Stimulated activated memory B cell treated with anti-CD40 and anti-IgM and Interleukin-4, amounts not matched to agents 10 μg/mL and 1 μg/mL and 100 μg/mL, for 72 hours (primary cell): ENCODE measurements at regions not wholly inside any gene's neighbourhood (a gene's known extent, or its start where the extent isn't known, plus 50 kb on each side); places are given as distances from the start of the nearest gene placed in this dataset.
A peak's percentile ranks its signal among the peaks of the same experiment; 100 is the strongest.
"Not testable (repeated sequence)": the region's sequence is repeated elsewhere in the genome, so short reads cannot be mapped to it uniquely, and the experiment has no call there.

Source experiments
- ATAC-seq: fragments of 150-1000 bp; cut with Tn5 transposase; 2 replicates; pipeline ENCODE4 v1.10.0; 2021
- H3K27ac Mint-ChIP-seq: one replicate; pipeline ENCODE4 v1.8.0; 2022; ENCODE audit warnings: mild to moderate bottlenecking, mixed read lengths
- H3K27me3 Mint-ChIP-seq: one replicate; pipeline ENCODE4 v1.8.0; 2022; ENCODE audit warnings: mixed read lengths
- H3K36me3 Mint-ChIP-seq: one replicate; pipeline ENCODE4 v1.8.0; 2022; ENCODE audit warnings: mixed read lengths
- H3K4me1 Mint-ChIP-seq: one replicate; pipeline ENCODE4 v1.8.0; 2022; ENCODE audit warnings: mixed read lengths
- H3K4me3 Mint-ChIP-seq: one replicate; pipeline ENCODE4 v1.8.0; 2022; ENCODE audit warnings: mild to moderate bottlenecking, moderate library complexity, mixed read lengths
- H3K9me3 Mint-ChIP-seq: one replicate; pipeline ENCODE4 v1.8.0; 2022; ENCODE audit warnings: mixed read lengths

DNA sequence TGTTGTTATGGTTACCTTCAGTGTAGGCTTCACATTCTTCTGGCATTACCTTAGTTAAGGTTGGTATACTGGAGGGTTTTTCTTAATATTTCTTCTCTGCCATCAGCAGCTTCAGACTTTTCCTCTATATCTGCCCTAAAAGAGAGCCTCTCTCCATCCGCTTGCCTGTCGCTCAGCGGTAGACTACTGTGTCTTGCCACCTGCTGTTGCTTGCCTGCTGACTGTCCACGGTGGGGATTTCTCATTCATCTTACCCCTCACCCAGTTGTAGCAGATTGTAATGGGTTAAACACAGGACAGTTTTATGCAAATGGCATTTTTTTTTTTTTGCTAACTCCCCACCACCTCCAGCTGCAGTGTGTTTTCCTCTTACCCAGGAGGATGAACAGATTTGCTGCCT is 577.2 kb downstream of the SLITRK5 start:
- Mint-ChIP-seq H3K4me3 (no peak overlapping the region), H3K4me1 (no peaks in the 10 kb centered on the region), H3K27me3 (no peaks in the 10 kb centered on the region), H3K36me3 (no peaks in the 10 kb centered on the region), H3K27ac (no peak overlapping the region), H3K9me3 (peaks cover 3% of the 10 kb centered on the region)
- ATAC-seq = no peak

DNA sequence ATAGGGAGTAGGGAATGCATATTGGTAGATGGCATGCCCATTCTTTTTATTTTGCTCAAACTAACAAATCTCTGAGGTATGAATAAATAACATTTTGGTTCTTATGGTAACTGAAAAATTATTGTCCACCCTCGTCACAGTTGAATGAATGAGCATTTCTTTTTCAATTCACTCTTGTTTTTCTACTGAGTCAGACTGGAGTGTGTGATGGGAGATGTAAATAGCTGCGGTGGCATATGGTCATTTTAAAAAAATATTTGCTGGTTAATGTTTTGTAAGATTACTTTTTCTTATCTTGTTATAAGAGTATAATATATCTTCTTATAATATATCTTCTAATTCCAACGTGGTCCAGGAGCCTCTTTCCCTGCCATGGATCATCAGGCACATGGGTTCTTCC is 586.5 kb downstream of the SLITRK5 start:
- ATAC-seq = no peak
- Mint-ChIP-seq H3K36me3 (no peaks in the 10 kb centered on the region), H3K4me3 (no peak overlapping the region), H3K27me3 (no peaks in the 10 kb centered on the region), H3K27ac (no peak overlapping the region), H3K9me3 (no peaks in the 10 kb centered on the region), H3K4me1 (no peaks in the 10 kb centered on the region)

DNA sequence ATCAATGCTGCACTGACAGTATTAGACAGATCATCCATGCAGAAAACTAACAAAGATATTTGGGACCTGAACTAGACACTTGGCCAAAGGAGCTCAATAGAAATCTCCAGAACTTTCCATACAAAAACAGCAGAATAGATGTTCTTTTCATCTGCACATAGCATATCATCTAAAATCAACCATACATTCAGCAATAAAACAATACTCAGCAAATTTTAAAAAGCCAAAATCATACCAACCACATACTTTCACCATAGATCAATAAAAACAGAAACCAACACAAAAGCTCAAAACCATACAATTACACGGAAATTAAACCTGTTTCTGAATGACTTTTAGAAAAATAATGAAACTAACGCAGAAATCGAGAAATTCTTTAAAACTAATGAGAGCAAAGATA is 592.6 kb downstream of the SLITRK5 start:
- no peak overlapping the region for H3K27ac Mint-ChIP-seq
- no peaks in the 10 kb centered on the region for H3K36me3 Mint-ChIP-seq
- H3K4me1 Mint-ChIP-seq = no peaks in the 10 kb centered on the region
- no peak overlapping the region for H3K4me3 Mint-ChIP-seq
- no peak for ATAC-seq
- no peaks in the 10 kb centered on the region for H3K27me3 Mint-ChIP-seq
- no peaks in the 10 kb centered on the region for H3K9me3 Mint-ChIP-seq

DNA sequence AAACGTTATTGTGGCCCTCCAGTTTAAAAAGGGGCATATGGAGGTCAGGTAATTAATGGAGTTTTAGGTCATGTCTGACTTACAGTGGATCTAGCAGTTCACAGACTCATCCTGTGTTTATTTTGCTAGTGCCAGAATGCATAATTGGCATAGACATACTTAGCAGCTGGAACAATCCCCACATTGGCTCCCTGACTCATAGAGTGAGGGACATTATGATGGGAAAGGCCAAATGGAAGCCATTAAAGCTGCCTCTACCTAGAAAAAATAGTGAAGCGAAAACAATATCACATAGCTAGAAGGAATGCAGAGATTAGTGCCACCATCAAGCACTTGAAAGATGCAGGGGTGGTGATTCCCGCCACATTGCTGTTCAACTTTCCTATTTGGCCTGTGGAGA is 610.7 kb downstream of the SLITRK5 start:
- H3K9me3 Mint-ChIP-seq = peaks cover 8% of the 10 kb centered on the region
- no peak for ATAC-seq
- no peaks in the 10 kb centered on the region for H3K4me1 Mint-ChIP-seq
- H3K4me3 Mint-ChIP-seq = no peak overlapping the region
- no peak overlapping the region for H3K27ac Mint-ChIP-seq
- no peaks in the 10 kb centered on the region for H3K36me3 Mint-ChIP-seq
- no peaks in the 10 kb centered on the region for H3K27me3 Mint-ChIP-seq

DNA sequence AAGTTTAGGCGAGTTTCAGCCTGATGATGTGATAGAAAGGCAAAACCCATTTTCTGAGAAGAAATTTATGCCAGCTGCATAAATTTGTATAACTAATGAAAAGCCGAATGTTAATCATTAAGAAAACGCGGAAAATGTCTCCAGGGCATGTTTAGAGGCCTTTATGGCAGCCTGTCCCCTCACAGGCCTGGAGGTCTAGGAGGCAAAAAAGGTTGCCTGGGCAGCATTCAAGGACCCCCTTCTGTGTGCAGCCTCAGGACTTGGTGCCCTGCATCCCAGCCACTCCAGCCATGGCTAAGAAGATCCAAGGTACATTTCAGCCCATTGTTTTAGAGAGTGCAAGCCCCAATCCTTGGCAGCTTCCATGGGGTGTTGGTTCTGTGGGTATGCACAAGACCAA is 614.2 kb downstream of the SLITRK5 start:
- no peaks in the 10 kb centered on the region for H3K4me1 Mint-ChIP-seq
- ATAC-seq = no peak
- H3K27ac Mint-ChIP-seq = no peak overlapping the region
- no peak overlapping the region for H3K4me3 Mint-ChIP-seq
- H3K36me3 Mint-ChIP-seq = no peaks in the 10 kb centered on the region
- H3K27me3 Mint-ChIP-seq = no peaks in the 10 kb centered on the region
- peaks cover 11% of the 10 kb centered on the region for H3K9me3 Mint-ChIP-seq

DNA sequence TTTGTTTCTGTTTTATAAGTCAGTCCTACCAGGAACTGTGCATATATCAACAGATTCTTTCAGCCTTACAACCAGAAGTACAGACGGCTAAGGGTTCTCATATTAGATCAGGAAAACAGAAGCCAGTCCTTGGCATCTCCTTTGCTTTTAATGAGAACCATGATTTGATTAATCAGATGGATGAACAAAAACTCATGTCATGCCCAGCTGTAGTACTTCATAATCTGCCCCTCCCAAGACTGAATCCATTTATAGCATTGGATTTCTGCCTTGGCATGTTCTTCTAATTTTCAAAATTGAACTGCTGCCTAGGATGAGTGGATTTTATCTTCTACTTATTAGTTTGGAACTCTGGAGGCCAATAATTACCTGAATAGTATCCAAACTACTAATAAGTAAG is 617.2 kb downstream of the SLITRK5 start:
- Mint-ChIP-seq H3K27me3 (no peaks in the 10 kb centered on the region), H3K4me3 (no peak overlapping the region), H3K36me3 (no peaks in the 10 kb centered on the region), H3K4me1 (no peaks in the 10 kb centered on the region), H3K9me3 (peaks cover 7% of the 10 kb centered on the region), H3K27ac (no peak overlapping the region)
- no peak for ATAC-seq

DNA sequence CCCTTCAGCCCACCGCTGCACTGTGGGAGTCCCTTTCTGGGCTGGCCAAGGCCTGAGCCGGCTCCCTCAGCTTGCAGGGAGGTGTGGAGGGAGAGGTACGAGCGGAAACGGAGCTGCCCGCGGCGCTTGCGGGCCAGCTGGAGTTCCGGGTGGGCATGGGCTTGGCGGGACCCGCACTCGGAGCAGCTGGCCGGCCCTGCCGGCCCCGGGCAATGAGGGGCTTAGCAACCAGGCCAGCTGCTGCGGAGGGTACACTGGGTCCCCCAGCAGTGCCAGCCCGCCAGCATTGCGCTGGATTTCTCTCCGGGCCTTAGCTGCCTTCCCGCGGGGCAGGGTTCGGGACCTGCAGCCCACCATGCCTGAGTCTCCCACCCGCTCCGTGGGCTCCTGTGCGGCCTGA is 620.6 kb downstream of the SLITRK5 start:
- H3K4me1 Mint-ChIP-seq, H3K27ac Mint-ChIP-seq, H3K9me3 Mint-ChIP-seq, ATAC-seq, H3K36me3 Mint-ChIP-seq, H3K27me3 Mint-ChIP-seq, H3K4me3 Mint-ChIP-seq: not testable (repeated sequence)

DNA sequence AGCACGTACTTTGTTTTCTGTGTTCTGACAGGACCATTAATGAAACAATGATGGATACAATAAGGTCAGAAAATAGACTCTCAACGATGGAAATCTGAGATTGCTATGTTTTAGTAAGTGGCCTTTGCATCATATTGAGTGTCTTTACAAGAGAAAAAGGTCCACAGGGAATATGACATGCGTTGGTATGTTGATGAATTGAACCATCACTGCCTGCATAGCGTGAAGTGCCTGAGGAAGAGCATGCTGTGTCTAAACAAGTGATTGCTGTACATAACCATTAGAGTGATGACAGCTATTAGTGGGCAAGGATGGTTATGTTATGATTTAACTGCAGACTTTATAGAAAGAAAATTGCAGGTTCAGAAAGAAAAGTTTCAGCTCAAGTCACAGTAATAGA is 623.2 kb downstream of the SLITRK5 start:
- Mint-ChIP-seq H3K27me3 (no peaks in the 10 kb centered on the region), H3K4me1 (no peaks in the 10 kb centered on the region), H3K9me3 (peaks cover 6% of the 10 kb centered on the region), H3K36me3 (no peaks in the 10 kb centered on the region), H3K4me3 (no peak overlapping the region), H3K27ac (no peak overlapping the region)
- no peak for ATAC-seq

DNA sequence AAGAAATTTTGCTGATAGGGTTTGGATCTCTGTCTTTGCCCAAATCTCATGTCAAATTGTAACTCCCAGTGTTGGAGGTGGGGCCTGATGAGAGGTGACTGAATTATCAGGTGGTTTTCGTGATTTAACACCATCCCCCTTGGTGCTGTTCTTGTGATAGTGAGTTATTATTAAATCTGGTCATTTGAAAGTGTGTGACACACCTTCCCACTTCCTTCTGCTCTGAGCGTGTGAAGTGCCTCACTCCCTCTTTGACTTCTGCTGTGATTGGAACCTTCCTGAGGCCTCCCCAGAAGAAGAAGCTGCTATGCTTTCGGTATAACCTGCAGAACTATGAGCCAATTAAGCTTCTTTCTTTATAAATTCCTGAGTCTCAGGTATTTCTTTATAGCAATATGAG is 632.0 kb downstream of the SLITRK5 start:
- no peaks in the 10 kb centered on the region for H3K36me3 Mint-ChIP-seq
- H3K4me1 Mint-ChIP-seq = no peaks in the 10 kb centered on the region
- H3K4me3 Mint-ChIP-seq = no peak overlapping the region
- peaks cover 11% of the 10 kb centered on the region for H3K9me3 Mint-ChIP-seq
- ATAC-seq = no peak
- H3K27ac Mint-ChIP-seq = no peak overlapping the region
- H3K27me3 Mint-ChIP-seq = no peaks in the 10 kb centered on the region

DNA sequence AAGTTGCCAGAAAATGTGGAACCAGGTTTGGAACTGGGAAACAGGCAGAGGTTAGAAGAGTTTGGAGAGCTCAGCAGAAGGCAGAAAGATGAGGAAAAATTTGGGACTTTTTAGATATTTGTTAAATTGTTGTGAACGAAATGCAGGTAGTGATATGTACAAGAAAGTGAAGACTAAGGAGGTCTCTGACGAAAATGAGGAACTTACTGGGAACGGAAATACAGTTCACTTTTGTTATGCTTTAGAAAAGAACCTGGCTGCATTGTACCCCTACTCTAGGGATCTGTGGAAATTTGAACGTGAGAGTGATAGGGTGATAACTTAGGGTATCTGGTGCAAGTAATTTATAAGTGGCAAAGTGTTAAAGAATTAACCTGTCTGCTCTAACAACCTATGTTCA is 632.4 kb downstream of the SLITRK5 start:
- H3K27me3 Mint-ChIP-seq = no peaks in the 10 kb centered on the region
- no peak overlapping the region for H3K4me3 Mint-ChIP-seq
- H3K4me1 Mint-ChIP-seq = no peaks in the 10 kb centered on the region

DNA sequence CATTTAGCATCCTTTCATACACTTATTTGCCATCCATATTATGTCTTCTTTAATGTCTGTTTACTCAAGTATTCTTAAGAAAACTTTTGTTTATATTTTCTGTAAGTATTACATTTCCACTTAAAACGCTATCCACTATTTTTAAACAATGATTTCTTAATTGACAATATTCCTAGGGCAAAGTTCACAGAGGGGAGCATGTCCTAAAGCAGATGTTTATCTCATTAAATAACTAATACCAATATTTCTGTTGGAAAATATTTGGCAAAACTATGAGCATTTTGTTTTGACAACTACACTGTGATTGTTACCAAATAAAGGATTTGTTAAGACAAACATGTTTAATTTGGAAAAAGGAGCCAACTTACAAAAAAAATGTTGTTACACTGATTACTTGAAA is 643.3 kb downstream of the SLITRK5 start:
- Mint-ChIP-seq H3K4me3 (no peak overlapping the region), H3K9me3 (peaks cover 15% of the 10 kb centered on the region), H3K27me3 (no peaks in the 10 kb centered on the region), H3K4me1 (no peaks in the 10 kb centered on the region), H3K36me3 (no peaks in the 10 kb centered on the region), H3K27ac (no peak overlapping the region)
- ATAC-seq = no peak

More for the DNA sequence above, 632.4 kb downstream of the SLITRK5 start:
- H3K9me3 Mint-ChIP-seq = peaks cover 11% of the 10 kb centered on the region
- H3K27ac Mint-ChIP-seq = no peak overlapping the region
- no peaks in the 10 kb centered on the region for H3K36me3 Mint-ChIP-seq
- ATAC-seq = no peak

DNA sequence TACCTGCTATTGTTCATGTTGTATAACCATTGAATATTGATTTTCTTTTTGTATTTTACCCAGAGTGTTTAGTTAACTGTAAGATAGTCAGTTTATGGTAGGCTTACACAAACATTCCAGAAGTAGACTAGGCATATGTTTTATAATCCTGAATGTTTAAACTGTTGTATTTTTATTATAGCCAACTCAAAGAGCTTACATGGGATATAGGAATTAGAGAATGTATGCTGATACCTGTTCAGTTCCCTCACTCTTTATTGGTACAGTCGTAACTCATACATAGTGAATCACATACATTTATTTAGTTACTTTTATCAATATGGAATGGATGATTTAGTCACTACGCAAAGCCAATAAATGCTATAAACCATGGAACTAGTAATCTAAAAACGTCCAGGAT is 657.9 kb downstream of the SLITRK5 start:
- Mint-ChIP-seq H3K27ac (no peak overlapping the region), H3K4me1 (no peaks in the 10 kb centered on the region), H3K4me3 (no peak overlapping the region), H3K9me3 (peaks cover 4% of the 10 kb centered on the region), H3K36me3 (no peaks in the 10 kb centered on the region), H3K27me3 (no peaks in the 10 kb centered on the region)
- ATAC-seq = no peak

DNA sequence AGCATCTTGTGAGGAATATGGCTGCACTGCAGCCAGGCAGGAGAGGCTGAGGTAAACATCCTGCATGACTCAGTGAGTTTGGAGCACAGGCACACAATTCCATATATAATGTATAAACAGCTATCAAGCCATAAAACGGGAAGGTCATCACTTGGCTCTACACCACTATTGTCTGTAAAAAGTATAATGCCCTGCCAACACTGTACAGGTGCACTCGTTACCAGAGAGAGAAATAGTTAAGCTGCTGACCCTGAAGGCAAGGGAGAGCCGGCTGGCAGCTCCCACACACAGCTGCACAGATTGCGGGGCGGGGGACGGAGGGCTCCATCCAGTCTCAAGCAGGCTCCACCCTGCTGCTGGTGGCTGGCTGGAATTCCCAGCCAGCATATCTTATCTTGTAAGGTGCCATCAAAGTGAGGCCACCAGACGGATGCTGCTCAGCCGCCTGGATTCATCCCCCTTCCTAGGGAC is 668.1 kb downstream of the SLITRK5 start:
- Mint-ChIP-seq H3K36me3 (no peaks in the 10 kb centered on the region), H3K4me1 (no peaks in the 10 kb centered on the region), H3K27me3 (no peaks in the 10 kb centered on the region), H3K4me3 (no peak overlapping the region), H3K9me3 (peaks cover 13% of the 10 kb centered on the region), H3K27ac (no peak overlapping the region)
- ATAC-seq = no peak

DNA sequence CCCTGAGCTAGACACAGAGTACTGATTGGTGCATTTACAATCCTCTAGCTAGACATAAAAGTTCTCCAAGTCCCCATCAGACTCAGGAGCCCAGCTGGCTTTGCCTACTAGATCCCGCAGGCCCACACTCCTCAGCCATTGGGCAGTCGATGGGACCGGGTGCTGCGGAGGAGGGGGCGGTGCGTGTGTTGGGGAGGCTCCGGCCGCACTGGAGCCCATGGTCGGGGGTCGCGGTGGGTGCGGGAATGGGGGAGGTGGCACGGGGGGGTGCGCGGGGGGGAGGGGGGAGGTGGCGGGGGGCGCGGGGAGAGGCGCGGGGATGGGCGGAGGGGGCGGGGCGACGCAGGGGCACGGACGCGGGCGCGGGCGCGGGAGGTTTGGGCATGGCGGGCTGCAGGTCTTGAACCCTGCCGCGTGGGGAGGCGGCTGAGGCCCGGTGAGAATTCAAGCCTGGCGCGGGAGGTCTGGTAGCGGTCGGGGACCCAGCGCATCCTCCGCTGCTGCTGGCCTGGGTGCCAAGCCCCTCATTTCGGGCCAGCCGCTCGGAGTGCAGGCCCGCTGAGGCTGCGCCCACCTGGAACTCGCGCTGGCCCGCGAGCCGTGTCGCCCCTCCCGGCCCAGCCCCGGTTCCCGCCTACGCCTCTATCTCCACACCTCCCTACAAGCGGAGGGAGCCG is 674.1 kb downstream of the SLITRK5 start:
- Mint-ChIP-seq H3K9me3 (peaks cover 18% of the 10 kb centered on the region), H3K27ac (no peak overlapping the region), H3K36me3 (no peaks in the 10 kb centered on the region), H3K4me1 (no peaks in the 10 kb centered on the region), H3K27me3 (no peaks in the 10 kb centered on the region), H3K4me3 (no peak overlapping the region)
- peak; percentile 57 for ATAC-seq

DNA sequence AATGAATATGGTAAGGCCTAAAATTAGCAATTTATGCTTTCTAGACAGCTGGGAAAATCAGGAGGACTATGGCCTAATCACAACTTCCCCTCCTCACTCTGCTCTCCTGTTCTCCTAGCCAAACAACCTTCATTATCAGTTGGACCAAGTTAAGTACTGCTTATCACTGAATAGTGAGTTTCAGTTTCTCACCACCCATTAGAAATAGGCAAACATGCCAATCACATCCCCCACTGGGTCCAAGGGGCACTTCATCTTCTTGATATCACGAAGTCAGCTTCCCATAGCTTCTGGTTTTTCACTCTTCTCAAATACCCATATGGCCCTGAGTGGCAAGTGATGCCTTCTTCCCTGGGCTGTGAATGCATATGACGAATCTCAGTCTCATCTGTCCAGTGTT is 689.6 kb downstream of the SLITRK5 start:
- Mint-ChIP-seq H3K4me1 (no peaks in the 10 kb centered on the region), H3K4me3 (no peak overlapping the region), H3K9me3 (peaks cover 11% of the 10 kb centered on the region), H3K27me3 (no peaks in the 10 kb centered on the region), H3K36me3 (no peaks in the 10 kb centered on the region), H3K27ac (no peak overlapping the region)
- ATAC-seq = no peak

DNA sequence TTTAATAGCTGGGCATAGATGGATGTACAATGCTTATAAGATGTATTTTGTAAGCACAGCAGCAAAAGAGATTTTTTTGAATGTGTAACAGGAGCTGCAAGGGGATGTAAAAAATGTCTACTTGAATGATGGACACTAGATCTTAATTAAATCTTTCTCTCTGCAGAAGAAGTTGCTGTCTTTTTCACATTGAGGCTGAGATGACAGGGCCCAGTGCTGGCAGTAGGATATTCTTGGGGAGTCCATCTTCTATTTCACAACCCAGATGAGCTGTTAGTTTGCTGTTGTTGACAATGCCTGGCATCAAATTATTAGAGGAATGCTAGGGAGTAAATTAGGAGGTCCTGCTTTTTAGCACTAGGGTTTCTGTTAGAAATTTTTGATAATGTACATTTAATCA is 698.7 kb downstream of the SLITRK5 start:
- Mint-ChIP-seq H3K4me3 (no peak overlapping the region), H3K4me1 (no peaks in the 10 kb centered on the region), H3K9me3 (no peaks in the 10 kb centered on the region), H3K27me3 (no peaks in the 10 kb centered on the region), H3K27ac (no peak overlapping the region), H3K36me3 (no peaks in the 10 kb centered on the region)
- ATAC-seq = no peak
